Kidney (tissue), 13 donors: ENCODE measurements at regions not wholly inside any gene's neighbourhood (a gene's known extent, or its start where the extent isn't known, plus 50 kb on each side); places are given as distances from the start of the nearest gene placed in this dataset.
A peak's percentile ranks its signal among the peaks of the same experiment; 100 is the strongest.

Experiments
- DNase-seq, 5 donors: peaks; one replicate each; pipeline ENCODE4 v3.0.0-alpha.2; 2013 to 2020
- FAIRE-seq: peaks from 2 replicates; lab custom pipeline; 2012; peaks lifted over from hg19 to GRCh38; lab: Jason Lieb, UNC
- H3K27ac ChIP-seq, 2 donors: one replicate each; pipeline ENCODE4 v1.7.0; 2013; ENCODE audit warnings: low read depth in 2 of 2, low read length in 2 of 2, inconsistent platforms in 1 of 2
- H3K27me3 ChIP-seq: one replicate; pipeline ENCODE4 v1.7.1; 2013; ENCODE audit warnings: low read length, inconsistent platforms; ENCODE audit not compliant: control insufficient read depth, insufficient read depth
- H3K36me3 ChIP-seq, 3 donors: one replicate each; pipeline versions ENCODE4 v1.7.0 to v1.7.1; 2013; ENCODE audit warnings: low read length in 3 of 3, control low read depth in 1 of 3, inconsistent platforms in 1 of 3; ENCODE audit not compliant: insufficient read depth in 3 of 3, control insufficient read depth in 2 of 3
- H3K4me1 ChIP-seq, 3 donors: one replicate each; pipeline versions ENCODE4 v1.7.0 to v1.7.1; 2013; ENCODE audit warnings: low read length in 3 of 3, inconsistent platforms in 1 of 3, low read depth in 1 of 3; ENCODE audit not compliant: control insufficient read depth in 2 of 3, insufficient read depth in 2 of 3
- H3K4me3 ChIP-seq, 3 donors: one replicate each; pipeline versions ENCODE4 v1.7.0 to v1.8.1; 2013; ENCODE audit warnings: low read length in 3 of 3, control low read depth in 1 of 3, inconsistent platforms in 1 of 3
- H3K9ac ChIP-seq, 3 donors: one replicate each; pipeline versions ENCODE4 v1.7.0 to v1.7.1; 2013; ENCODE audit warnings: low read length in 3 of 3, control low read depth in 1 of 3, inconsistent platforms in 1 of 3
- H3K9me3 ChIP-seq, 3 donors: one replicate each; pipeline versions ENCODE4 v1.7.0 to v1.7.1; 2013; ENCODE audit warnings: low read length in 3 of 3, control low read depth in 1 of 3, inconsistent platforms in 1 of 3; ENCODE audit not compliant: control insufficient read depth in 2 of 3, insufficient read depth in 1 of 3
- CTCF ChIP-seq: IDR thresholded peaks from 3 replicates; pipeline ENCODE4 v1.5.1; 2012; ENCODE audit warnings: mild to moderate bottlenecking, moderate library complexity, borderline replicate concordance; ENCODE audit not compliant: insufficient read depth; ENCODE audit errors: extremely low read depth
- intact Hi-C: fragments of 100-400 bp; cut with DNase I; formaldehyde crosslinking; loops from one replicate; pipeline ENCODE4 v1.11.1; 2022
- donor health status: control.
- donor health status: control.
- donor health status: control.
- donor health status: control.
- donor health status: control.
- donor health status: DM: yes; HTN: yes; CAD: no.
- donor health status: Normal renal cell carcinoma (clear cell type).

GRCh38 chr2:242027676-242028450, 158.3 kb downstream of the RTP5 start:
- Histone ChIP-seq H3K9me3 (no peaks in the 10 kb centered on the region), H3K9ac (no peak overlapping the region), H3K4me3 (no peak overlapping the region), H3K27me3 (no peaks in the 10 kb centered on the region), H3K36me3 (no peaks in the 10 kb centered on the region), H3K4me1 (no peaks in the 10 kb centered on the region), H3K27ac (no peak overlapping the region)
- FAIRE-seq (no peak), DNase-seq (peak in 1 of 5 donors; percentile 3)
- no peak for TF ChIP-seq CTCF
- intact Hi-C loops: no loop called here

- no peak for TF ChIP-seq CTCF
- FAIRE-seq: no peak
Observed at GRCh38 chr2:242029422-242030225, 160.1 kb downstream of the RTP5 start.

DNA sequence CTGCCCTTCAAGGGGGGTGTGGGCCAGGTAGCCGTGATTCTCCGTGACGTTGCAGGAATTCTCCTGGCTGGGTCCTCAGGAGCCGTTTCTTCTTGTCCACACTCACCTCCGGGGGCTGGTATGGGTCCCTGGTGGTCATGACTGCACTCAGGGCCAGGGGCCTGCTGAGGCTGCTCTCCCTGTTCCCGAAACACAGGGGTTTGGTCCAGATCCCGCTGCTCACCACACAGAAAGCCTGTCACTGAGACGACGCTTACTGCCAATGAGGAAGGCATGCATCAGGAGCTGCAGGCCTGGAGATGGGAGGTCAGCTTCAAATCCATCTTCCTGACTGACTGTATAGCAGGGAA, 160.7 kb downstream of the RTP5 start:
- no peak overlapping the region for H3K9ac ChIP-seq
- DNase-seq (peak in 1 of 5 donors; percentile 1), FAIRE-seq (no peak)
- H3K27ac ChIP-seq: no peak overlapping the region
- no peaks in the 10 kb centered on the region for H3K36me3 ChIP-seq
- intact Hi-C loops: no loop called here
- H3K4me3 ChIP-seq: no peak overlapping the region
- H3K4me1 ChIP-seq: no peaks in the 10 kb centered on the region
- H3K9me3 ChIP-seq: no peaks in the 10 kb centered on the region
- H3K27me3 ChIP-seq: no peaks in the 10 kb centered on the region
- no peak for TF ChIP-seq CTCF

More at GRCh38 chr2:242029422-242030225, 160.1 kb downstream of the RTP5 start:
- Histone ChIP-seq H3K9me3 (no peaks in the 10 kb centered on the region), H3K27ac (no peak overlapping the region), H3K4me3 (no peak overlapping the region), H3K4me1 (no peaks in the 10 kb centered on the region), H3K27me3 (no peaks in the 10 kb centered on the region), H3K9ac (no peak overlapping the region), H3K36me3 (no peaks in the 10 kb centered on the region)
- intact Hi-C loops: no loop called here
- peak in 1 of 5 donors; percentile 3 for DNase-seq
